SHP77 (cell line): ENCODE measurements at regions not wholly inside any gene's neighbourhood (a gene's known extent, or its start where the extent isn't known, plus 50 kb on each side); places are given as distances from the start of the nearest gene placed in this dataset.

ENCODE experiments used
- DNase-seq, 2 experiments: peaks; one replicate each; lab custom pipeline; 2025; lab: John Stamatoyannopoulos, UW

DNA sequence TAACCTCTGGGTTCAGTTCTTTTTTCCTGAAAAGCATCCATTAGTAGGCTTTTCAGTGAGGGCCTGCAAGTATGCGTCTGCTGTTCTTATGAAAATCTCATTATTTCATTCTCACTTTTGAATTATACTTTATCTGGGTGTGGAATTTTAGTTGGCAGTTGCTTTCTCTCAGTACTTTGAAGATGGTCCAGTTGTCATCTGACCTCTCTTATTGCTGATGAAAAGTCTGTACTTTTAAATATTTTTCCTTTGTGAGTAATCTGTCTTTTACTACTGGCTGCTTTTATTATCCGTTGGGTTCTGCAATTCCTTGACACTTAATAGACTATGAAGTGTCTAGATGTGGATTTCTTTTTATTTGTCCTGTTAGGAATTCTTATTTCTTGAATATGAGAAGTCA lies 307.8 kb downstream of the CYP26B1 start:
- DNase-seq = no peak

DNA sequence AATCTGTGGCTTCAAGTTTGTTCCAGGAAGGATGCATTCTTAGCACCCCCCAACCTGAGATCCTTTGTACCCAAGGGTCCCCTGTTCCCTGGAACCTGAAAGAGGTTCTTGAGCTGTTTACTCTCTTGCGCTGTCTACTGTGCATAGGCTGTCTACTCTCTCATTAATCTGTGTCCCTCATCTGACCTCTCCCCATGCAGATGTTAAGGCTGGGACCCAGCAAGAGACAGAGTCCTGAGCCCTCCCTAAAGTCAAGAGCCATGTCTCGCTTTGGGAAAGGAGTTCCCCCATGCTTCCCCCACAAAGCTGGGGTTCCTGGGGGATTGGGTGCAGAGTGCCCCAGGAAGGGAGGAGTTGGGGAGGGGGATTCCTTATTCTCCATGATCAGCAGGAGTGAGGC lies 312.9 kb downstream of the CYP26B1 start:
- DNase-seq = no peak

DNA sequence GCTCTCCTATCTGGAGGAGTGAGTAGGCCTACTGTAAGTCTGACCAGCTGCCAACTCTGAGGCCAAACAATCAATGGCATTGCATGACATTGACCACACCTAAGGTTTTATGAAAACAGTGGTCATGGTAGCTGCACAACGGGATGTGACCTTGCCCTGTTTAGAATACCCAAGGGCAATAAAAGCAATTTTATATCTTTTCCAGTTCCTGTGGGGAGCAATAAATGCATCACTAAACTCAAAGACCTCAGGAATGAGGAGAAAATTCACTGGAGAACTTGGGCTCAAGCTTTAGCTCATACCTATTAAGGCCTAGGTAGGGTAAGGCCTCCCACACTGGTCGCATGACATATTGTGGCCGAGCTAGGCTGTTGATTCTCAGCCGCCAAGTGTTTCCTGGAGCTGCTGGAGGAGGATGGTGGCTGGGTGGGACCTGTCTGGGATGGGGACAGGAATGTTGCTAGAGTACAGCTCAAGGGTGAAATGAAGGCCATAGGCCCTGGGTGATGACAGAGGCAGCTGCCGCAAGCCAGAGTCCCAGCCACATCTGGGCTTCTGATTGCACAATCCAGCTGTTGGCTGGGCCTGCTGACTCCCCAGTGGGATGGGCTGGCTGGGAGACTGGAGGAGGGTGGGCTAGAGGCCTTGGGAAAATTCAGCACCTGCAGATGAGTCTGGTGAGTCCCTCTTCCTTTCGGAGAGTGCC lies 313.7 kb downstream of the CYP26B1 start:
- no peak for DNase-seq

DNA sequence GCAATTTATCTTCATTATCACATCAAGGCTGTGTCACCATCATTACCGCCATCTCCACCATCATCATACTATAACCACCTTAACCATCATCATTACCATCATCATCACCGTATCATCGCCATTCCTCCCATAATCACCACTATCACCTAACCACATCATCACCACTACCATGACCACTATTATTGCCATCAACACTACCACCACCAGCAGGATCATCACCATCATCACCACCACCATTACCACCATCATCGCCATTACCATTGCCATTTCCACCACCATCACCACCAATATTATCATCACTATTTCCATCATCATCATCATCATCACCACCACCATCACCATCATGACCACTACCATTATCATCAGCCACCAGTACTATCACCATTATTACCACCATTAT lies 314.4 kb downstream of the CYP26B1 start:
- DNase-seq = no peak

DNA sequence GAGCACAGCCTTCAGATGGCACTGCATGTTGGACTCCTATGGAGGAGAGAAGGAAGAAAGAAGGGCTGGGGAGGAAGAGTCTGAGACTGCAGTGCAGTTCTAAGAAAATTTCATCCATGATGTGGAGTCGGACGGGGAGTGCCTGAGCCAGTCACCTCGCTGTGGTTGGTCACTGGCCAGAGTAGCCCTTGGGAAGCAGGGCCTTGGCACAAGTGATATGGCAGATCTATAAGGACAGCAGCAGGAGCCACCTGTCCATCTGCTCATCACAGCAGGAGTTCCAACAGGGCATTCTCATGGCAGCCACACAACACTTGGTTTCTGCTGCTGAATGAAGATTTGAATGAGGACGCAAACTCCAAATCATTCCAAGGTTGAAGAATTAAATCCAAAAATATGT lies 314.8 kb downstream of the CYP26B1 start:
- no peak for DNase-seq

DNA sequence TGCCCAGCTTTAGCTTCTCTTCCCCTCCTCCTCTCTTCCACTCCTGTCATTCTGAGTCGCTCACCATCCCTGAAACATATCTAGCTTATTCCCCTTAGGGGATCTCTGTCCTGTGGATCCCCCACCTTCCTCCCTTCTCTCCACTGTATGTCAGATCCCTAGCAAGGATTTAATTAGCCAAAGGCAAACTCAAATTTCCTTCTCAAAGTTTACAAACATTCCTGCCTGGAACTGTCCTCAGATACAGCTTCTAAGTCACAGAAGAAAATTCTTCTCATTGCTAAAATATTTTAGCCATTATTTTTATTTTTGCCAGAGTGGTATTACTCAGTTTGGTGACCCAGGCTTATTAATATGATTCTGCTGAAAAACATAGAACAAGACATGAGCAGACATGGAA lies 315.3 kb downstream of the CYP26B1 start:
- no peak for DNase-seq

DNA sequence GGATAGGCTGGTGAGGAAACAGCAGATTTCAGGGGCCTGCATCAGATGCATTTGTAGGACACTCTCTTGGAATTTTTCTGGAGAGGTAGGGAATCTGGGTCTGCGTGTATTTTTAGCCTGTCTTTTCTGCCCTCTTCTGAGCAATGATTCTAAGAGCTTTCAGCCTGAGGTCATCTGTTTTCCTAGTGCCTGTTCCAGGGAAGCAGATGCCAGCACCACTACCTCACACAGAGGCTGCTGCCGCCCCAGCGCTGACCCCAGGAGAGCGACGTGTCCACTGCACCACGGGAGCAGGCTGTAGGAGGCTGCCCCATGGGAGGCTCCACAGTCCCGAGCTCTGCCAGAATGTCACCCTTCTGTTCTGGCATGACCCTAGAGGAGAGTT lies 316.5 kb downstream of the CYP26B1 start:
- no peak for DNase-seq

DNA sequence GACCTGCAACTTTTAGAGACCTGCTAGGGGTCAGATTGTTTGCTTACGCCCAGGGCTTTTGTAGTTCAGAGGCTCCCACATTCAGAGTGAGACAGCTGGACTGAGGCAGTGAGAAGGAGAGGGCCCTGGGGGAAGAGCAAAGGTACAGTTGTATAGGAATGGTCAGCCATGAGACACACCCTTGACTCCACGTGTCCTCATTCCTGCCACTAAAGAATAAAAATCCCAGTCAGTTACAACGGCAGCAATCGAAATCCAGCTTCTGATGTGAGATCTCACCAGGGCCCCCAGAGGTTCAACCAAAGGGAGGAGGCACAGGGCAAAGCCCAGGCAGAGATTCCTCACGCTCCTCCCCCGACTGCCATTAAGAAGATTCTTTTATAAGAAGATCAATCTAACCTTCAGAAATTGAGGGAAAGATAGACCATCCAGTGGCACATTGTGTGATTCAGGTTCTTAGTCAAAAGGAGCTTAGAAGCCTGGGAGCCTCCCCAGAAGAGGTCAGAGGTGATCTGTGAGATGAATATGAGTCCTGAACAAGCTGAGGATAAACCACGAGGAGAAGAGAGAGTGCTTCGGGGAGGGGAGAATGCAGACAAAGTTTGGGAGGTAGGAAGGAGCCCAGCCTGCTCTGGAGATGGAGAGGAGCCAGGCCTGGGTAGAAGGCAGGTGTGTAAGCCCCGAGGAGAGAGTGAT lies 317.0 kb downstream of the CYP26B1 start:
- no peak for DNase-seq

DNA sequence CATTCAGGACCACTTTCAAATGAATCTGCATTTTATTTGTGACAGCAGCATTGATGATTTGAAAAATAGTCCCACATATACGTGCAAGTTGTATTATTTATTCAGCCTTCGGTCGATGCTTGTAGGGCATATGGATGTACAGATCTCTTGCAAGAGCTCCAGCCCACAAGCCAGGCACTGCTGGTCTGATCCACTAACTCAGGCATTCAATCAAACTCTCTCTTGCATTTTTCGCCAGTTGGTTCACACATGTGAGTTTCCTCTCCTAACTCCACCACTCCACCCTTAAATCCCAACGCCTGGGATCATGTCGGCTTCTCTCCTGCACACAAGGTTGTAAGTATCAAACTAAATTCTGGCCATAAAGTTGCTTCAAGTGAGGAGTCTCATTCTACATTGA lies 318.7 kb downstream of the CYP26B1 start:
- DNase-seq = no peak

DNA sequence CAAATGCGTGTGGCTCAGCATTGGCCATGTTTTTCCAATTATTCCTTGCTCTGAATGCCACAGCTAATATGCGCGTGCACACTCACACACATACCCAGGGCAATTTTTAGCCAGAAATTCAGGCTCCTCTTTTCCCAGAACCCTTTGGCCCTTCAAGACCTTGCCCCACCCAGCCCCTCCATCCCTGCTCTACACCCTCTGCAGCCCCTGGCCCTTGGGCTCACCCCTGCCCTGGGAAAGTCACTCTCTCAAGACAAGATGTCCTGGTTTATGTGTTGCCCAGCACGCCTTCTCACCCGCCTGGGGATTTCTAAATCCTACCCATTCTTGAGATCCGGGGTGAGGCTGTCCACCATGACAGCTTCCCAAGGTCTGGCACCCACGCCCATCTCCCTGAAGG lies 319.7 kb downstream of the CYP26B1 start:
- DNase-seq = no peak

DNA sequence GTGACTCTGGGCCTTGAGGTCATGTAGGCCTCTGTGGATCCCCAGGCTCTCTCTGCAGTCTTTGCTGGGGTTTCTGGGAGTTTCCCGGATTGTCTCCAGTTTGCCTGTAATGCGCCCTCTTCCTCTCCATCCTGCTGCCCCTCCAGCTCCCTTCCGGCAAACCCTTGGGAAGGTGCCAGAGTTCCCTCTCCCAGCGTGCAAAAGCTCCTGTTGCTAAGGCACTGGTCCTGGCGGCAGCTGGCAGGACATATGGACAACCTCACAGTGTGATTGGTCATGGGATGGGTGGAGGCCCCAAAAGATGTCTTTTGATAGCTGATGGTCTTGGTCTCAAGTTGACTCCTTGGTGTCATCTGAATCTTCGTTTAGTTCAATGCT lies 320.1 kb downstream of the CYP26B1 start:
- DNase-seq = no peak

DNA sequence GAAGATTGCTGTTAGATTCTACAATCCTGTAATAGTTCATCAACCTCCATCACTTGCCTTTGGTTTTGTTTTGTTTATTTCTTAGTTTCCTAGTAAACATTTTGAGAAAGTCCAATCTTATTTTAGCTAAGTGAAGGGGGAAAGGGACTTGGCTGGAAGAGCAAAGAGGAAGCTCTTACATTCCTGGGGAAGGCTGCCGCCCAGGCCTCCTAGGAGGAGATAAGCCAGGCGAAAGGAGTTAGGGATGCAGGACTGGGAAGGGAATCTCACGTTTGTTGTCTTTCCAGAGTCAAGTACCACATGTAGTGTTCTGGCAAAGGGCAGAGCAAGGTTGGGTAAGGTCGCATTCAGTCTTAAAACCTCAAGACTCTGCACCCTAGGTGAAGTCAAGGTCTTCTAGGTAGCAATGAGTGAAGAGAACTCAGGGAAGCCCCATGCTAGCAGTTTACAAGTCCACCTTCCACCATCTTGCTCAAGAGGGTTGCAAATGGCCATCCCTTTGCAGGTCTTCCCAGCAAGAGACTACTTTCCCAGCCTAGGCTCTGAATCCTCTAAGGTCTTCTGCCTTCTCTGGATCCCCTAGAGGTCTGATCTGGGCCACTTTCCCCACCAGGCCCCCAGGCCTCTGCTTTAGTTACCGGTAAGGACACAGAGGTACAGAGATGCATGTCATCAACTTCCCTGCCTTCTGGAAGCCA lies 320.7 kb downstream of the CYP26B1 start:
- DNase-seq = no peak

DNA sequence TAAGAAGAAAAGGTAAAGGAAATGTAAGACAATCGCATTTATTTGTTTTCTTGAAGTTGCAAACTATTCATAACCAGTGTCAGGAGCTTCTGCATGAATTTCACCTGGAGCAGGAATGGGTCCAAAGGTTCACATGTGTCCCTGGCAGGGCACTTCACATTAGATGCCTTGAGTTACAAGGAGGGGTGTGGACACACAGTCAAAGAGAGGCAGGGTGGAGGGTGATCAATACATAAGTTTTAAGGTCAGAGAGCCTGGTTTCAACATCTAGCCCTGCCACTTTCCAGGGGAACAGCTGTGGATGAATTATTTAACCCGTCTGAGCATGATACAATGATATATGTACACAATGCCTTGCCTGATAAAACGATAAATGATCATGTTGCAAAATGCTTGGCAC lies 321.4 kb downstream of the CYP26B1 start:
- DNase-seq = no peak

DNA sequence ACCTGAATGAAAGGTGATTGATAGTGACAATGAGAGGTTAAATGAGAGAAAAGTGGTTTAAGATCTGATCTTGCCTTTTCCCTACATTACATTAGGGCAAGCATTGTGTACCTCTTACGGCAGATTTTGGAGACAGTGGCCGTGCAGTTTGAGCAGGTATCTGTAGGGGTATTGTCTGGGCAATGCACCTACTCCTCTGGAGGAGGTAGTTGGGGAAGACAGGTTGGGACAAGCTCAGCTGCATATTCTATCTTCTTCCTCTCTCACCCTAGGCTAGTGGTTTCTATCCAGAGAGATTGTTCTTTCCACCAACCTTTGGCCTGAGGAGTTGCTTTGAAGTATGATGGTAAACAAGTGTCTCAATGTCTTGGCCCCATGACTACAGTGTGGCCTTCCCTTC lies 323.2 kb downstream of the CYP26B1 start:
- no peak for DNase-seq

DNA sequence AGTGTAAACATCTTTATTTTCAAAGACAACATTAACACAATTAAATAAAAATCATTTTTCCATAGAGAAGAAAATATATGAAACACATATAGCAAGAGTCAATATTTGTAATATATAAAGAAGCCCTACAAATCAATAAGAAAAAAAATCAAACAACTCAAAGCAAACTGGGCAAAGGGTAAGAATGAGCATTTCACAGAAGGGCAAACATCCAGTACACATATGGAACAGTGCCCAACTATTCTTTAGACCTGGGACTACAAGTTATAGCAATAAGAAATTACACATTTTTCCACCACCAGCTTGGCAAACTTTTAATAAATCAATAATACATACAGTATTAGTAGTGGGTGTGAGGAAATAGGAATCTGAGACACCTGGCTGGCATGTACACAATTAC lies 324.1 kb downstream of the CYP26B1 start:
- DNase-seq = no peak

DNA sequence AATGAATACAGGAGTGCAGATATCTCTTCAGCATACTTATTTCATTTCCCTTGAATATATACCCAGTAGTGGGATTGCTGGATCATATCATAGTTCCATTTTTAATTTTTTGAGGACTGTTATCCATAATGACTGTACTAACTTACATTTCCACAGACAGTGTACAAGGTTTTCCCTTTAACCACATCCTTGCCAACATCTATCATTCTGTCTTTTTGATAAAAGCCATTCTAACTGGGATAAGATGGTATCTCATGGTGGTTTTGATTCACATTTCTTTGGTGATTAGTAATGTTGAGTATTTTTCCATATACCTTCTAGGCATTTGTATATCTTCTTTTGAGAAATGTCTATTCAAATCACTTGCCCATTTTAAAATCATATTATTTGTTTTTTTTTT lies 325.2 kb downstream of the CYP26B1 start:
- DNase-seq = no peak

DNA sequence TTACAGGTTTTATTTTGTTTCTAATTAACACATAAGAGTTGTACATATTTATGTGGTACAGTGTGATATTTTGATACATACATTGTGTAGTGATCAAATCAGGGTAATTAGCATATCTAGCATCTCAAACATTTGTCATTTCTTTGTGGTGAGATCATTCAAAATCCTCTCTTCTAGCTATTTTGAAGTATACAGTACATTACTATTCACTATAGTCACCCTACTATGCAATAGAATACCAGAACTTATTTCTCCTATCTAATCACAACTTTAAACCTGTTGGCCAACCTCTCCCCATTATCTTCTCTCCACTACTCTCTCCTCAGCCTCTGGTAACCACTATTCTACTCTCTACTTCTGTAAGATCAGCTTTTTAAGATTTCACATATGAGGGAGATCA lies 325.8 kb downstream of the CYP26B1 start:
- no peak for DNase-seq

DNA sequence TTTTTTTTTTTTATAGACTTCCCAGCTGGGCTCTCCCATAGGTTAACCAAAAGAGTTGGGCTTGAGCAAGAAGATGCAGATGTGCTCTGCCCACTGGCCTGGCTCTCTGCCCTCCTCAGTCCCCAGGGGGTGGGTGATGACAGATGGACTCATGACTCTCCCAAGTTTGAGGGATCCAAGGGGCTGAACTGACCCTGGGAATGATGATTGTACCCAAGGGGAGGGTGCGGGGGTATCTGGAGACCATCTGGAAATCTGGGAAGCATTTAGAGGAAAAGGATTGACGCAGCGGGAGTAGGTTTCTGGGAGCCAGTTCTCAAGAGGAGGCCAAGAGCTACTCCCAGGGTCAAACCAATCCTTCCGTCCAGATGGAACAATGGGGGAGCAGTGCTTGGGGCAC lies 330.8 kb downstream of the CYP26B1 start:
- DNase-seq = no peak

DNA sequence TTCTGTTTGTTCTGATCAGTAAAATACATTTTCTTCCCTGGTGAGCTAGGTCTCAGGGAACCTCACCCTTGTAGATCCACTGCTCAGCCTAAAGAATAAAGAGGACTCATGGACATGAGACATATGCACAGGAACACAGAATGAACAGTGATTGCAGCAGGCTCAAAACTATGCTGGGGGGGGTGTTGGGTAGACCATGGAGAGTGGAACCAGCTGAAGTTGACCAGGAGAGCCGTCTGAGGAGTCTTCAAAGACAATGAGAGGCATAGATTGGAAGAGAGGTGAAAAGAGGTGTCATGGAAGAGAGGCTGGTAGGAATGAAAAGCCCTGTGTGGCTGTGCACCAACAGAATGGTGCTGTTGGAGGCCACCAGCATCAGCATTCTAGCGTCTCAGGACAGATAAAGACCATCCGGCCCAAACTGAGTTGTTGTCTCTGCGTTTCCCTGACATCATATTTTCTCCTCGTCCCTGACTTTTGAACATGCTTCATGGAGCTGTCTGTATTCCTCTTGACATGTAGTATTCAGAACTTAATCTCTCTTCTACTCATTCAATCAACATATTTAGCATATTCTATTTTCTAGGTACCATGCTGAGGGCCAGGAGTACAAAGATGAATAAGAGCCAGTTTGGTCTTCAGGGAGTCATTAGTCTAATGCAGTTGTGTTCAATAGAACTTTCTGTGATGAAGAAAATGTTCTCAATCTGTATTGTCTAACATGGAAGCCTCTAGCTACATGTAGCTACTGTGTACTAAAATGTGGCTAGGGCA lies 331.8 kb downstream of the CYP26B1 start:
- no peak for DNase-seq

DNA sequence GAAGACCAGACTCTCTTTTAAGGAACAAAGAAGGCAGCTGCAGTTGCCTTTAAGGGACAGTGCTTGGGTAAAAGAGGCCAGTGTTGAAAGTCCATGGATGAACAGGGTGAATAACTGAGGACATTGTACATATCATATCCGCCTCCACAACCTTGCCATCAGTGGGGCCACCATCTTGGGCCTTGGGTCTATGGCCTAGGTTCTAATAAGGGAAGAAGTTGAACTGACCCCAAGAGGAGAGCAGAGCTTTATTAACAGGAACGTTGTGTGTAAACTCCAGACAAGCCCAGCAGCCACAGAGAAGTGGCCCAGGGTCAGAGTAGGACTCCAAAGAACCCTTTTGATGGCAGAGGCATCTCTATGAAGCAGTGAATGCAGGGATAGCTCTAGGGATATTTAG lies 332.8 kb downstream of the CYP26B1 start:
- DNase-seq = no peak

DNA sequence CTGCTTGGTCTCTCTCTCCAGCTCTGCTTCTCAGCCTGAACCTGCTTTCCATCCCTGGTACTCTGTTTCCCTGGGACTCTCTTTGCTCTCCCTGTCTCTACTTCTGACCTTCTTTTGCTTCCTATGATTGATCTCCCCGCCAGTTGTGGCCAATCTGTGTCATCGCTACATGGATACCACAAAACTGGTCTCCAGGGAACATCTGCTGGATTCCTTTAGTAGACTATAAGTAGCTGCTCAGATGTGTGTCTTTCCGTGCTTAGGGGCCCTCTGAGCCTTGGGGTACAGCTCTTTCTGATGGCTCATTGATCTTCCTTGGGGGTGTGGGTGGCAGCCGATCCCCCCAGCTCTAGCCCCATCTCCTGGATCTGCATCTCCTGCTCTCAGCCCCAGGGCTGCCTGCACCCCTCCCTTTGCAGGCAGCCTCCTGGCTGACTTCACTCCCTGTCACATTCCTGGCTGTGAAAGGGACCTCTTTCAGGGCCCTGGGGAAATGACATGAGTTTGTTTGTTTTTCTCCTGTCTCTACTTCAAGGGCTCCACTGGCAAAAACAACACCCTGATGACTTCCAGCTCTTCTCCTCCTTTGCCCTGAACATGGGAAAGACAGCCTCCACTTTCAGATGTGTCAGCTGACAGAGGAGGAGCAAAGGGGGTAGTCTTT lies 333.7 kb downstream of the CYP26B1 start:
- no peak for DNase-seq

DNA sequence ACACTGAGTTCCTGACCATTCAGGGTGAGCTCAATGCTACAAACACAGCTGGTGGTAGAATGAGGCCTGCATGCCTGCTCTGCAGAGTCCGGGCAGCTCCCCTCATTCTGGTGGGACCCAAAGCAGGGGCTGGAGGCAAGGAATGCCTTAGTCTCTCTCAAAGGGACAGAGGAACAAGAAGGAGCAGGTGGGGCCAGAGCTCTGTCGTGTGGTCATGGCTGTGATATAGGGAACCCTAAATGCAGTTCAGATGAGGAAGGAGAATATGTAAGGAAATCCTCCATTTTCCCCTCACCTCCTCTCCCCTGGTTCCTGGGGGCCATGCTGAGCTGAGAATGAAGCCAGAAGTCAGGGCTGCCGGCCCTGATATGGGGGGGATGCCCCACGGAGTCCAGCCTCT lies 334.3 kb downstream of the CYP26B1 start:
- DNase-seq = no peak
